ENCODE measurements at regions not wholly inside any gene's neighbourhood (a gene's known extent, or its start where the extent isn't known, plus 50 kb on each side); places are given as distances from the start of the nearest gene placed in this dataset.

DNA sequence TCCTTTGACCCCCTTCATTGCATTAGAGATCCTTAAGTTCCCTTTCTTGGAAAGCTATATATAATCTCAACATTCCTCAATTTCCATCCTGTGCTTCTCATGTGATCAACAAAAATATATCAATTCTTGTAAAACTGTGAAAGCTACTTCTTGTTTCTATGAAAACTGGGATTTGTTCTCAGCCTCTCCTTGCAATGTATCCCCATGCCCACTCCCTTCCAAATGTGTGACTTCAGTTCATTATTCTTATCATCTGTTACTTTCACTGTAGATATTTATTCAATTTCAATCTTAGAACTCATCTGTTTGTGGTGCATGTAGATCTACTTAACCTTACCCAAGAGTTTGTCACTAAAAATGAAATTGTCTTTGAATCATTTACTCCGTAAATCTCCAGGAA, 260.6 kb downstream of the HIVEP2 start:
- TF ChIP-seq POLR2A (IDR thresholded peaks at IDR 0.05): no peak
- TF ChIP-seq, protein P1, sequence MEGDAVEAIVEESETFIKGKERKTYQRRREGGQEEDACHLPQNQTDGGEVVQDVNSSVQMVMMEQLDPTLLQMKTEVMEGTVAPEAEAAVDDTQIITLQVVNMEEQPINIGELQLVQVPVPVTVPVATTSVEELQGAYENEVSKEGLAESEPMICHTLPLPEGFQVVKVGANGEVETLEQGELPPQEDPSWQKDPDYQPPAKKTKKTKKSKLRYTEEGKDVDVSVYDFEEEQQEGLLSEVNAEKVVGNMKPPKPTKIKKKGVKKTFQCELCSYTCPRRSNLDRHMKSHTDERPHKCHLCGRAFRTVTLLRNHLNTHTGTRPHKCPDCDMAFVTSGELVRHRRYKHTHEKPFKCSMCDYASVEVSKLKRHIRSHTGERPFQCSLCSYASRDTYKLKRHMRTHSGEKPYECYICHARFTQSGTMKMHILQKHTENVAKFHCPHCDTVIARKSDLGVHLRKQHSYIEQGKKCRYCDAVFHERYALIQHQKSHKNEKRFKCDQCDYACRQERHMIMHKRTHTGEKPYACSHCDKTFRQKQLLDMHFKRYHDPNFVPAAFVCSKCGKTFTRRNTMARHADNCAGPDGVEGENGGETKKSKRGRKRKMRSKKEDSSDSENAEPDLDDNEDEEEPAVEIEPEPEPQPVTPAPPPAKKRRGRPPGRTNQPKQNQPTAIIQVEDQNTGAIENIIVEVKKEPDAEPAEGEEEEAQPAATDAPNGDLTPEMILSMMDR (IDR thresholded peaks at IDR 0.05): no peak
- ATAC-seq: no peak
- H3K4me1 ChIP-seq: peaks cover 0 to 6% (median 0%) of the 10 kb centered on the region in 12 donors
- intact Hi-C loops (cut with DNase I): loop anchor here in 1 of 10 donors (10.0 kb wide), 1 partner anchor 210 kb away; no protein-coding TSS in a partner anchor
- 93 to 100% (median 97%) methylated on average over 1 of the region's 1 CpG for WGBS, 4 donors
- H3K27me3 ChIP-seq: no peaks in the 10 kb centered on the region
- H3K9me3 ChIP-seq: no peaks in the 10 kb centered on the region
- H3K4me3 ChIP-seq: no peak overlapping the region
- DNase-seq: no peak
- no peak overlapping the region for H3K27ac ChIP-seq
- H3K36me3 ChIP-seq: no peaks in the 10 kb centered on the region

DNA sequence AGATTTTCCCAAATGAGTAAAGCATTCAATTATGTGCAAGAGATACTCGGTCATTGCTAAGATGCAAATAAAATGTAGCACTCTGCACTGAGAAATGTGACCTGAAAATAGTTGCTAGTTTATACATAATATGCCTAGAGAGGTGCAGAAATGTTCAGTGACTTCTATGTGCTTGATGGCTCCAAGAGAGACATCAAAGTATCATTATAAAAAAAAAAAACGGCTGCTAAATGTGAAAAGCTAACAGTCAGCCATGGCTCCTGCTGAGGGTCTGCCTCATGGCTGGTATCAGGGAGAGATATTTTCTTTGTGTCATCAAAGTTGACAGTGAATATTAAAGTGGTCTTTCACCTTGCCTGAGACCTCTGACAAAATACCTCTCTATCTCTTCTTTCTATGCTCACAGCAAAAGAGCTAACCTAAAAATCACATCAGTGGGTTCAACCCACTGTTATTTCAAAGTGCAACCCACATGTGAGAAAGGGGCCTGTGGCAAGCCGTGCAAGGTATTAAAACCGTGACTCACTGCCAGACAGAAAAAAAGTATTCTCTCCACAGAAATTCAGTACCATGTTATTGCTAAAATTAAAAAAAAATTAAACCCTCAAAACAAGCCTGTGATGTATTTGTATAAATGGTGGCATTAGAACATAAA, 259.0 kb downstream of the HIVEP2 start:
- TF ChIP-seq, protein P1 (IDR thresholded peaks at IDR 0.05): no peak
- TF ChIP-seq POLR2A (IDR thresholded peaks at IDR 0.05): no peak
- intact Hi-C loops (cut with DNase I): loop anchor here in 1 of 10 donors (10.0 kb wide), 1 partner anchor 211 kb away; no protein-coding TSS in a partner anchor
- DNase-seq (no peak), ATAC-seq (no peak)
- Histone ChIP-seq H3K36me3 (no peaks in the 10 kb centered on the region), H3K4me3 (no peak overlapping the region), H3K4me1 (no peaks in the 10 kb centered on the region), H3K27ac (no peak overlapping the region), H3K27me3 (no peaks in the 10 kb centered on the region), H3K9me3 (no peaks in the 10 kb centered on the region)
- WGBS, 4 donors: 64 to 82% (median 71%) methylated on average over 4 of the region's 4 CpGs

DNA sequence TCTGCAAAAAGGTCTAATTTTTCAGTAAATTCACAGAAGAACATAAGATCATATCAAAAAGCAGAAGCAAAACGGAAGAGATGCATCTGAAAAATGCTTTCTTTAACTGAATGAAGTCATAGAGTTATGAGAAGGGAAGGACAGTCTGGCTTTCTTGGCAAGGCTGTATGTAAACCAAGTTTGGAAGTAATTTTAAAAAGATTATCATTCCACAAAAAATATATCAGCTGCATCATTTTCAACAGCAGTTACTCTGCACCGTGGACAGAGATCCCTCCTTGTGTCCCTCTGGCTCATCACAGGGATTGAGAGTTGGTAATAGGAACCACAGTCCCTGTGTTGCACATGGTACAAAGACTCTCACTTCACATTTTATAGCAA, 258.5 kb downstream of the HIVEP2 start:
- Histone ChIP-seq H3K9me3 (no peaks in the 10 kb centered on the region), H3K4me3 (no peak overlapping the region), H3K4me1 (no peaks in the 10 kb centered on the region), H3K27ac (no peak overlapping the region), H3K27me3 (no peaks in the 10 kb centered on the region), H3K36me3 (no peaks in the 10 kb centered on the region)
- intact Hi-C loops (cut with DNase I): loop anchor here in 1 of 10 donors (10.0 kb wide), 1 partner anchor 212 kb away; no protein-coding TSS in a partner anchor
- ATAC-seq (no peak), DNase-seq (no peak)
- no peak for TF ChIP-seq POLR2A (IDR thresholded peaks at IDR 0.05)
- TF ChIP-seq, protein P1 (IDR thresholded peaks at IDR 0.05): no peak
- 47 to 57% (median 48%) methylated on average over 2 of the region's 2 CpGs for WGBS, 4 donors

DNA sequence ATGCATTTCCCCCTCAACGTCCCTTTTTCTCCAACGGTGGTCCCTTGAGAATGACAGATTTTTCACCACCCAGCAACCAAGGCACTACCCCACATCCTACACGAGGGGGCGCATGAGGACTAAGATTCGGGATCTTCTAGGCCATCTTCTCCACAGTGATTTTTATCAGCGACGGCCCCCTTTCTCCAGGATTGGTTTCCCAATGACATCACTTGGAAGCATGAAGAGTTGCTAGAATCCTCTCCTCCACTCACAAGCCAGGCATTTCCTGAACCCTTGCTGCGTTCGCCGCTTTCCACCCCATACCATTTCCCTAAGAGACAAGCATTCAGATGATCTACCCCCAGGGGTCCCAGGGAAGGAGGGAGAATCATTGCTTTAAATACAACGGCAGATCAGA, 252.0 kb downstream of the HIVEP2 start:
- DNase-seq: peak; percentile 62 to 73 (median 69)
- WGBS, 4 donors: 15 to 20% (median 19%) methylated on average over 11 of the region's 11 CpGs

More for the DNA sequence above, 252.0 kb downstream of the HIVEP2 start:
- Histone ChIP-seq H3K27me3 (no peaks in the 10 kb centered on the region), H3K4me3 (peak overlapping the region in 3 of 12 donors; percentile 7 to 8 (median 8)), H3K4me1 (peaks cover 0 to 42% (median 5%) of the 10 kb centered on the region in 12 donors), H3K27ac (peak overlapping the region in 2 of 12 donors; percentile 3 to 12), H3K9me3 (no peaks in the 10 kb centered on the region), H3K36me3 (no peaks in the 10 kb centered on the region)
- intact Hi-C loops (cut with DNase I): loop anchor here (1.0 to 10.0 kb wide), 16 partner anchors 132 to 734 kb away; partner anchors contain the start of gene HIVEP2 (in 4 of the 10)
- peak; percentile 58 to 84 (median 80) for ATAC-seq
- TF ChIP-seq POLR2A (IDR thresholded peaks at IDR 0.05): no peak
- TF ChIP-seq, protein P1 (IDR thresholded peaks at IDR 0.05): peak; percentile 87 to 98 (median 94)
